WTC11 (cell line): ENCODE measurements at regions not wholly inside any gene's neighbourhood (a gene's known extent, or its start where the extent isn't known, plus 50 kb on each side); places are given as distances from the start of the nearest gene placed in this dataset.

Experiments
- ATAC-seq: fragments of 200-7000 bp; cut with Tn5 transposase; 2 replicates; pipeline ENCODE4 v1.10.0; 2021; ENCODE audit warnings: mild to moderate bottlenecking, moderate library complexity
- CTCF ChIA-PET: fragments of 300-600 bp; sonication (Branson Sonifier 250); formaldehyde crosslinking; loops from one replicate; lab custom pipeline; 2021; ENCODE audit warnings: antibody characterized with exemption; lab: Charles Lee
- POLR2A ChIA-PET: fragments of 350-600 bp; sonication (Branson Sonifier 250); formaldehyde crosslinking; loops from one replicate; lab custom pipeline; 2021; ENCODE audit warnings: antibody characterized with exemption; lab: Charles Lee
- DNase-seq: peaks from one replicate; pipeline ENCODE4 v3.0.0; 2021; ENCODE audit warnings: low spot score
- H3K27ac Mint-ChIP-seq: 2 replicates; pipeline ENCODE4 v1.8.0; 2021; ENCODE audit warnings: mixed read lengths
- H3K27me3 Mint-ChIP-seq: 2 replicates; pipeline ENCODE4 v1.8.0; 2021; ENCODE audit warnings: low read depth, mild to moderate bottlenecking, moderate library complexity, mixed read lengths
- H3K36me3 Mint-ChIP-seq: 2 replicates; pipeline ENCODE4 v1.8.0; 2021; ENCODE audit warnings: mixed read lengths
- H3K4me1 Mint-ChIP-seq: 2 replicates; pipeline ENCODE4 v1.8.0; 2022; ENCODE audit warnings: mixed read lengths
- H3K4me3 Mint-ChIP-seq: 2 replicates; pipeline ENCODE4 v1.8.0; 2021; ENCODE audit warnings: mild to moderate bottlenecking, moderate library complexity, mixed read lengths
- H3K9me3 Mint-ChIP-seq: 2 replicates; pipeline ENCODE4 v1.8.0; 2021; ENCODE audit warnings: mixed read lengths
- ATF2 ChIP-seq: sonication (generic); formaldehyde crosslinking; IDR thresholded peaks from 2 replicates; pipeline ENCODE4 v1.8.1; 2022; ENCODE audit warnings: low read depth, missing genetic modification reagents, borderline replicate concordance
- ATF6 ChIP-seq: sonication (generic); formaldehyde crosslinking; IDR thresholded peaks from 2 replicates; pipeline ENCODE4 v1.8.1; 2023; ENCODE audit warnings: mild to moderate bottlenecking, missing genetic modification reagents
- E2F1 ChIP-seq: sonication (generic); formaldehyde crosslinking; IDR thresholded peaks from 2 replicates; pipeline ENCODE4 v1.8.0; 2022; ENCODE audit warnings: mild to moderate bottlenecking, missing genetic modification reagents
- E2F4 ChIP-seq: sonication (generic); formaldehyde crosslinking; IDR thresholded peaks from 2 replicates; pipeline ENCODE4 v1.8.1; 2022; ENCODE audit warnings: low read depth, mild to moderate bottlenecking, moderate library complexity, missing genetic modification reagents, borderline replicate concordance
- ELF4 ChIP-seq: sonication (generic); formaldehyde crosslinking; IDR thresholded peaks from 2 replicates; pipeline ENCODE4 v1.8.1; 2022; ENCODE audit warnings: low read depth, mild to moderate bottlenecking, moderate library complexity, missing genetic modification reagents
- EMX1 ChIP-seq: fragments of 250-450 bp; sonication (Bioruptor Pico); IDR thresholded peaks from 2 replicates; pipeline ENCODE4 v1.8.0; 2021; ENCODE audit warnings: mild to moderate bottlenecking
- ERG ChIP-seq: fragments of 250-450 bp; sonication (Bioruptor Pico); IDR thresholded peaks from 2 replicates; pipeline ENCODE4 v1.8.0; 2021; ENCODE audit warnings: mild to moderate bottlenecking
- FOXJ3 ChIP-seq: sonication (generic); formaldehyde crosslinking; IDR thresholded peaks from 2 replicates; pipeline ENCODE4 v1.9.0; 2021; ENCODE audit warnings: missing genetic modification reagents, mild to moderate bottlenecking, borderline replicate concordance
- FOXP4 ChIP-seq: sonication (generic); formaldehyde crosslinking; IDR thresholded peaks from 2 replicates; pipeline ENCODE4 v1.8.0; 2022; ENCODE audit warnings: mild to moderate bottlenecking, missing genetic modification reagents
- IRF2 ChIP-seq: sonication (generic); formaldehyde crosslinking; IDR thresholded peaks from 2 replicates; pipeline ENCODE4 v1.8.0; 2022; ENCODE audit warnings: low read depth, missing genetic modification reagents, borderline replicate concordance
- JUN ChIP-seq: sonication (generic); formaldehyde crosslinking; IDR thresholded peaks from 2 replicates; pipeline ENCODE4 v1.8.0; 2023; ENCODE audit warnings: mild to moderate bottlenecking, missing genetic modification reagents
- NFE2L1 ChIP-seq: sonication (generic); formaldehyde crosslinking; IDR thresholded peaks from 2 replicates; pipeline ENCODE4 v1.8.1; 2023; ENCODE audit warnings: missing genetic modification reagents
- NFYB ChIP-seq: sonication (generic); formaldehyde crosslinking; conservative IDR thresholded peaks from 2 replicates; pipeline ENCODE4 v1.8.0; 2022; ENCODE audit warnings: low read depth, missing genetic modification reagents
- NR1H2 ChIP-seq: sonication (generic); formaldehyde crosslinking; IDR thresholded peaks from 2 replicates; pipeline ENCODE4 v1.9.0; 2021; ENCODE audit warnings: mild to moderate bottlenecking, moderate library complexity, missing genetic modification reagents
- TEAD4 ChIP-seq: sonication (generic); formaldehyde crosslinking; IDR thresholded peaks from 2 replicates; pipeline ENCODE4 v1.8.0; 2022; ENCODE audit warnings: mild to moderate bottlenecking, missing genetic modification reagents
- TP53 ChIP-seq: sonication (generic); formaldehyde crosslinking; IDR thresholded peaks from 2 replicates; pipeline ENCODE4 v1.8.1; 2023; ENCODE audit warnings: mild to moderate bottlenecking, missing genetic modification reagents
- USF1 ChIP-seq: sonication (generic); formaldehyde crosslinking; IDR thresholded peaks from 2 replicates; pipeline ENCODE4 v1.8.0; 2022; ENCODE audit warnings: mild to moderate bottlenecking, missing genetic modification reagents
- ZNF121 ChIP-seq: sonication (generic); formaldehyde crosslinking; IDR thresholded peaks from 2 replicates; pipeline ENCODE4 v1.8.0; 2023; ENCODE audit warnings: missing genetic modification reagents
- ZNF232 ChIP-seq: sonication (generic); formaldehyde crosslinking; IDR thresholded peaks from 2 replicates; pipeline ENCODE4 v1.8.0; 2022; ENCODE audit warnings: mild to moderate bottlenecking, missing genetic modification reagents
- ZNF263 ChIP-seq: sonication (generic); formaldehyde crosslinking; IDR thresholded peaks from 2 replicates; pipeline ENCODE4 v1.8.1; 2022; ENCODE audit warnings: low read depth, mild to moderate bottlenecking, moderate library complexity, missing genetic modification reagents
- ZNF416 ChIP-seq: fragments of 250-450 bp; sonication (Bioruptor Pico); IDR thresholded peaks from 2 replicates; pipeline ENCODE4 v1.9.0; 2021; ENCODE audit warnings: mild to moderate bottlenecking, inconsistent platforms

GRCh38 chr17:33709881-33710280 lies 416.8 kb upstream of the ASIC2 start:
- Mint-ChIP-seq H3K36me3 (peaks cover 4% of the 10 kb centered on the region; the same call in 1 of the 2 replicates), H3K4me3 (no peak overlapping the region), H3K4me1 (no peaks in the 10 kb centered on the region), H3K27me3 (peaks cover 43% of the 10 kb centered on the region), H3K9me3 (peaks cover 9% of the 10 kb centered on the region), H3K27ac (no peak overlapping the region)
- ChIA-PET CTCF (interaction anchor here (1.2 kb wide), 1 partner anchor 41 kb away, joined by 3 read pairs; no protein-coding TSS in a partner anchor), POLR2A (no interaction called here)
- TF ChIP-seq ZNF232 (CRISPR knock-in tag) (no peak), NFE2L1 (CRISPR knock-in tag) (no peak), EMX1 (CRISPR knock-in tag) (no peak), E2F1 (CRISPR knock-in tag) (no peak), USF1 (CRISPR knock-in tag) (no peak), ZNF121 (CRISPR knock-in tag) (no peak), ERG (CRISPR knock-in tag) (no peak), FOXP4 (no peak), E2F4 (CRISPR knock-in tag) (no peak), ATF6 (no peak), ELF4 (CRISPR knock-in tag) (no peak), TEAD4 (no peak), IRF2 (no peak), TP53 (no peak), JUN (CRISPR knock-in tag) (no peak)
- no peak for ATAC-seq
- no peak for DNase-seq

- no peak overlapping the region for H3K4me3 Mint-ChIP-seq
- TF ChIP-seq ZNF263 (CRISPR knock-in tag) (no peak), ATF2 (CRISPR knock-in tag) (no peak), ZNF416 (CRISPR knock-in tag) (no peak), NFYB (CRISPR knock-in tag) (no peak), ZNF232 (CRISPR knock-in tag) (no peak), NR1H2 (CRISPR knock-in tag) (no peak), E2F1 (CRISPR knock-in tag) (no peak), FOXJ3 (CRISPR knock-in tag) (no peak)
- ChIA-PET CTCF (interaction anchor here (0.5 to 2.5 kb wide), 10 partner anchors 9 to 67 kb away, joined by 3 to 25 read pairs (median 4); no protein-coding TSS in a partner anchor), POLR2A (no interaction called here)
- no peaks in the 10 kb centered on the region for H3K4me1 Mint-ChIP-seq
- H3K36me3 Mint-ChIP-seq, result no peaks in the 10 kb centered on the region
- H3K27ac Mint-ChIP-seq, result no peak overlapping the region
- ATAC-seq (peak; percentile 74), DNase-seq (peak; percentile 23)
- H3K9me3 Mint-ChIP-seq, result 0 out of 2 replicates have a peak, but pooled peaks cover 4% of the 10 kb centered on the region
- H3K27me3 Mint-ChIP-seq, result peaks cover 57% of the 10 kb centered on the region
These were observed 419.0 kb upstream of the ASIC2 start for GRCh38 chr17:33712120-33712519.
